NCI-H748 (cell line): ENCODE measurements at regions not wholly inside any gene's neighbourhood (a gene's known extent, or its start where the extent isn't known, plus 50 kb on each side); places are given as distances from the start of the nearest gene placed in this dataset.
A peak's percentile ranks its signal among the peaks of the same experiment; 100 is the strongest.

Experiments
- DNase-seq: peaks from one replicate; lab custom pipeline; 2025; ENCODE audit not compliant: unreplicated experiment; lab: John Stamatoyannopoulos, UW

DNA sequence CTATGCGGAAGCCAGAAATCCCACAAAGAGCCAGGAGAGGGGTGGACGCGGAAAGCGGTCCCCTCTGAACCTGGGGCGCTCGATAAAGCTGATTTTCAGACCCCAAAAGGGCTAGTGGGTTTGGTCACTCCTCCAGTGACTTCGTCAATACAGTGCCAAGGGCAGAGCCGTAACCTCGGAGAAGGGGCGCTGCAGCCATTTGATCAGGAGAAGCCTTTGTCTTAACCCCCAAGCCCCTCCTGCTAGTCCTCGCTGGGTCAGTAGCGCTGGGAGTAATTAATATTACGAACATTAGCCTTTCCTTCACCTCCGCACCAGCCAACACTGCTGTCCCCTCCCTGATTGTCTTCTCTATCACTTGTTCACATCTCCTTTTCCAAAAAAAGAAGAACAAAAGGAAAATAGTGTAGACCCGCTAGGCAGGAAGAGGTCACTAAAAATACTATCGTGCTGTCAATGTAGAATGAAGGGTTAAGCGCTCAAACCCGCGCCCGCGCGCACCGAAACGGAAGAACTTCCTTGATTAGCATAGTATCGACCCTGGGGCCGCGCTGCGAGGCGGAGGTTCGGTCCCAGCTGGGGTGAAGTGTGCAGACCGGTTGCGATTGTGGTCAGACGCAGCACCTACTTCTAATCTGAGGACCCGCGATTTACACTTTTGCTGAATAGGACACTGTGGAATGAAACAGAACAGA is 63.2 kb upstream of the MAPRE2 start:
- peak; percentile 79 for DNase-seq

DNA sequence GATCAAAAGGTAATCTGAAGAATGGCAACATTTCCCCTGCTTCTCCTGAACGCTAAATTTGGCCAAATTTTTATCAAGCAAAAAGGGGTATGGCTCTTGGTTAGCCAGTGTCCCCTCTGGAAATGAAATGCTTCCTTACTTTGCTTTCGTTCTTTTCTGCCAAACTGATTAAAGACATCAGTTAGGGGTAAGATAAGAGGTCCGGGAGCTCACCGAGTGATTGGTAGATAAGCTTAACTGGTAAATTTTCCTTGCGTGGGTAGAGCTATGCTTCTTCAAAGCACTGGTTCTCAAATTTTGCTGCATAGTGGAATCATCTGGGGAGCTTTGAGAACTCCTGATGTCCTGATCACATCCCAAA is 62.7 kb upstream of the MAPRE2 start:
- DNase-seq, result no peak

DNA sequence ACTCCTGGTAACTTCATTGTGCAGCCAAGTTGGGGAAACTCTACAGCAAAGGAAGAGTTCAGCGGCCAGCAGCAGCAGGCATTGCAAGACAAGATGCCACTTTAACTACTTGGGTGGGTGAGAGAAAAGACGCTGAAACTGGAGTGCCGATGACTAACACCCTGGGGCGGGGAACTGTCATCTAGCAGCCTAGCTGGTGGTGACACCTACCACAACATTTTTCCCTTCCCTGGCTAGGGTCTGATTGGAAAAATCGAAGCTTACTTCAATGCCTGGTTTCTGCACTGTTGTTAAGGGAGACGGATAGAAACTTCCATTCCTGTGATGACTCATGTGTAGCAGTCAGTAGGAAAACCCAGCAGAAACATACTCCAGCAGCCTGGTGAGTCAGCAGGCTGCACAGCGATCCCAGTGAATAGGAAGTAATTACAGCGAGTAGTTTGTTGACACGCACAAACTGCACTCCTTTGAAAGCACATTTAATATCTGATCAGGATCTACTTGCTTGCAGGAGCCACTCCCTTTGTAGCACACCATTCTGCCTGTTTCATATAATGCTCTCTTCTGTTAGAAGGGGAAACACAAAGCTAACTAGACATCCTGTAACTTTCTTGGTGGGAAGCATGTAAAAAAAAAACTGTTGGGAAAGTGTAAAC is 62.1 kb upstream of the MAPRE2 start:
- peak; percentile 96 for DNase-seq

DNA sequence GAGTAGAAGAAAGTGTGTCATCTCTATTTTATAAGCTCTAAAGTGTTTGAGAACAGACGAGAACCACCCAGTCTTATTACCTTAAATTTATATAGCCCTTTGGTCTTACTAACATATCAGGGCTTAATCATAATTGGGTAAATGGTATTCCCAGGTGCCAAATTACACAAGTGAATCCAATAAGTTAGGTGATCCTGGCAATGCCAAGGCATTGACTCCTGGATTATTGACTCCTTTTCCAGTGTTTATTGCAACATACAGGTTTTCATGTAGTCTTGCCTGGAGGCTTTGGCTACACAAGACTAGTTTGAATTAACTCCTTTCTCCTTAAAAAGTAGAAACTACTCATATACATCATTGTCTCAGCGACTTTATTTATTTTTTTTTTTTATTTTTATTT is 59.7 kb upstream of the MAPRE2 start:
- no peak for DNase-seq

DNA sequence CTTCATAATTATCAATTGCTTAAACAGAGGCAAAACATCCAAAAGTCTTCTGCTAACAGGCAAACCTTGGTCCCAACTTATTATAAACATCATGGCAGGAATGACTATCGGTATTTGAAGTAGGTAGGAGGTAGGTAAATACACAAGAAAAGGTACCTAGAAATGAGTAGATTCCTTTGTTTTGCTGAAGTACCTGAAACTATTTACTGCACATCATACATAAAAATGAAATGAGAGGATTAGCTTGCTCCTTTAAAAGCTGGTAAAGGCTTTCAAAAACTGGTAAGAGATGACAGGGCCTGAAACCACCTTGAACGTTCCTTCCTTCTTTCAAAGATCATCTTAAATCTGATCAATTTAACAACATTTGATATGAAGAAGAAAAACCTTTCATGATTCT is 55.2 kb upstream of the MAPRE2 start:
- DNase-seq, result no peak

DNA sequence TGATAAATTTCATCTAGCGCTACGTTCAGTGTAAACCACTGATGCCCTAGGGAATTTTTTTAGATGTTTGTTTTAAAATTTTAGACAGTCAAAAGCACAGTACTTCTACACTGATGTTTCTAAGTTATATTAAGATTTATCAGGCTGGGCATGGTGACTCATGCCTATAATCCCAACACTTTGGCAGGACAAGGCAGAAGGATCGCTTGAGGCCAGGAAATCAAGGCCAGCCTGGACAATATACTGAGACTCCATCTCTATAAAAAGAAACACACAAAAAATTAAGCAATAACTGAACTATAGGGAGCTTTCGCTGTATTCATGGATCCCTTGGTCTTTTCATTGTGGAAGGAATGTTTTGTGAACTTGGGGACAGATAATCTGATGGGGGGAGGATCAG is 50.6 kb upstream of the MAPRE2 start:
- no peak for DNase-seq

DNA sequence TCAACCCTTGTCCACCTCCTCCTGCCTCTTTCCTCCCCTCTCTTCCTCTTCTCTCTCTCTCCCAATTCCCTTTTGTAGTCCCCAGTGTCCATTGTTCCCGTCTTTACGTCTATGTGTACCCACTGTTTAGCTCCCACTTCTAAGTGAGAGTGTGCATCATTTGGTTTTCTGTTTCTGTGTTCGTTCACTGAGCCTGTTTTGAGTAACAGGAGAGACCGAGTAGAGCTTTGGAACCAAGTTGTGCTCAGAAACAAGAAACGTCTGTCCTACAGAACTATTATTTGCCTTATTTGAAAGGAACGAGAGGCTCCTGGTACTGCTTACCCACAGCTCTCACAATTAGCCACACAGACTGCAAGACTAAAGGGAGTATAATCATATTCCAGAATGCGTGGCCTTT is 50.1 kb upstream of the MAPRE2 start:
- no peak for DNase-seq
